Chondrocyte (in vitro differentiated cells): ENCODE measurements at regions not wholly inside any gene's neighbourhood (a gene's known extent, or its start where the extent isn't known, plus 50 kb on each side); places are given as distances from the start of the nearest gene placed in this dataset.

Experiments
- DNase-seq: peaks from one replicate; pipeline ENCODE4 v3.0.0; 2021; ENCODE audit warnings: mixed read lengths, low spot score
- H3K27ac Mint-ChIP-seq: one replicate; pipeline ENCODE4 v1.8.0; 2021; ENCODE audit warnings: mild to moderate bottlenecking, moderate library complexity, mixed read lengths; ENCODE audit not compliant: unreplicated experiment
- H3K27me3 Mint-ChIP-seq: 2 replicates; pipeline ENCODE4 v1.8.0; 2021; ENCODE audit warnings: low read depth, mixed read lengths
- H3K36me3 Mint-ChIP-seq: 2 replicates; pipeline ENCODE4 v1.8.0; 2021; ENCODE audit warnings: low read depth, mixed read lengths
- H3K4me1 Mint-ChIP-seq: 2 replicates; pipeline ENCODE4 v1.8.0; 2021; ENCODE audit warnings: low read depth, mild to moderate bottlenecking, mixed read lengths
- H3K4me3 Mint-ChIP-seq: one replicate; pipeline ENCODE4 v1.8.0; 2021; ENCODE audit warnings: mild to moderate bottlenecking, moderate library complexity, mixed read lengths; ENCODE audit not compliant: unreplicated experiment
- H3K9me3 Mint-ChIP-seq: 2 replicates; pipeline ENCODE4 v1.8.0; 2021; ENCODE audit warnings: low read depth, mixed read lengths
- CTCF ChIP-seq: fragments of 200-600 bp; sonication (generic); IDR thresholded peaks from 2 replicates; pipeline ENCODE4 v1.5.0; 2021; ENCODE audit warnings: antibody characterized with exemption, mild to moderate bottlenecking, moderate library complexity

- peaks cover 4% of the 10 kb centered on the region for H3K9me3 Mint-ChIP-seq
- peaks cover 25% of the 10 kb centered on the region for H3K4me1 Mint-ChIP-seq
- H3K27me3 Mint-ChIP-seq = no peaks in the 10 kb centered on the region
- TF ChIP-seq CTCF = no peak
- H3K27ac Mint-ChIP-seq = no peak overlapping the region
- H3K36me3 Mint-ChIP-seq = peaks cover 3% of the 10 kb centered on the region
- H3K4me3 Mint-ChIP-seq = no peak overlapping the region
- DNase-seq = no peak
These were observed 180.4 kb upstream of the ATP2B1 start for GRCh38 chr12:89889062-89889461.

GRCh38 chr12:89884952-89885351, 176.3 kb upstream of the ATP2B1 start:
- peaks cover 27% of the 10 kb centered on the region for H3K4me1 Mint-ChIP-seq
- H3K27me3 Mint-ChIP-seq = no peaks in the 10 kb centered on the region
- no peak for DNase-seq
- H3K9me3 Mint-ChIP-seq = no peaks in the 10 kb centered on the region
- no peak for TF ChIP-seq CTCF
- no peaks in the 10 kb centered on the region for H3K36me3 Mint-ChIP-seq
- no peak overlapping the region for H3K4me3 Mint-ChIP-seq
- no peak overlapping the region for H3K27ac Mint-ChIP-seq

GRCh38 chr12:89884416-89884898, 175.8 kb upstream of the ATP2B1 start:
- Mint-ChIP-seq H3K27ac (no peak overlapping the region), H3K9me3 (no peaks in the 10 kb centered on the region)

GRCh38 chr12:89883630-89884389, 175.2 kb upstream of the ATP2B1 start:
- Mint-ChIP-seq H3K9me3 (no peaks in the 10 kb centered on the region), H3K27ac (no peak overlapping the region)
- DNase-seq = no peak

More at GRCh38 chr12:89884416-89884898, 175.8 kb upstream of the ATP2B1 start:
- no peaks in the 10 kb centered on the region for H3K27me3 Mint-ChIP-seq
- no peak overlapping the region for H3K4me3 Mint-ChIP-seq
- peaks cover 23% of the 10 kb centered on the region for H3K4me1 Mint-ChIP-seq
- TF ChIP-seq CTCF = no peak
- H3K36me3 Mint-ChIP-seq = no peaks in the 10 kb centered on the region
- no peak for DNase-seq

GRCh38 chr12:89882792-89883191, 174.2 kb upstream of the ATP2B1 start:
- H3K4me1 Mint-ChIP-seq = peaks cover 16% of the 10 kb centered on the region
- H3K27me3 Mint-ChIP-seq = no peaks in the 10 kb centered on the region
- no peaks in the 10 kb centered on the region for H3K36me3 Mint-ChIP-seq
- H3K27ac Mint-ChIP-seq = no peak overlapping the region
- TF ChIP-seq CTCF = no peak
- DNase-seq = no peak
- no peaks in the 10 kb centered on the region for H3K9me3 Mint-ChIP-seq
- no peak overlapping the region for H3K4me3 Mint-ChIP-seq

More at GRCh38 chr12:89883630-89884389, 175.2 kb upstream of the ATP2B1 start:
- peaks cover 16% of the 10 kb centered on the region for H3K4me1 Mint-ChIP-seq
- H3K27me3 Mint-ChIP-seq = no peaks in the 10 kb centered on the region
- no peak overlapping the region for H3K4me3 Mint-ChIP-seq
- H3K36me3 Mint-ChIP-seq = no peaks in the 10 kb centered on the region
- no peak for TF ChIP-seq CTCF
